ENCODE measurements at regions not wholly inside any gene's neighbourhood (a gene's known extent, or its start where the extent isn't known, plus 50 kb on each side); places are given as distances from the start of the nearest gene placed in this dataset.

DNA sequence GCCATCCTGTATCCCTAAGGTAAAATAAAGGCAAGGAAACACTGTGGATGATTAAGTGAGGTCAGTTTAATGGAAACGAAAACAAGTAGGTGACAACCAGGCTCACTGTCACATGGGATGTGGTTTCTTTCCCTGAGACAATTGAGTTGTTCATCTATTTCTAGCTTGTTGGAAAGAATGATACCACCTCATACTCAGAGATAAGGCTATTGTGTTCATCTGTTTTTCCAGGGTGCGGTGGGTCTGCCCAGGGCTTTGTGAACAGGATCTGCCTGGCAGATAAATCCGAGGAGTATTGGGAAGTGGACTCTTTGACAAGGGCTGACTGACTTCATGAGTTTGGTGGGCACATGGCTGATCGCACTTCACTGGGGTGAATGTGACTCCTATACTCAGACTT lies 80.8 kb upstream of the TIAM2 start (continued):
- TF ChIP-seq, protein P1, sequence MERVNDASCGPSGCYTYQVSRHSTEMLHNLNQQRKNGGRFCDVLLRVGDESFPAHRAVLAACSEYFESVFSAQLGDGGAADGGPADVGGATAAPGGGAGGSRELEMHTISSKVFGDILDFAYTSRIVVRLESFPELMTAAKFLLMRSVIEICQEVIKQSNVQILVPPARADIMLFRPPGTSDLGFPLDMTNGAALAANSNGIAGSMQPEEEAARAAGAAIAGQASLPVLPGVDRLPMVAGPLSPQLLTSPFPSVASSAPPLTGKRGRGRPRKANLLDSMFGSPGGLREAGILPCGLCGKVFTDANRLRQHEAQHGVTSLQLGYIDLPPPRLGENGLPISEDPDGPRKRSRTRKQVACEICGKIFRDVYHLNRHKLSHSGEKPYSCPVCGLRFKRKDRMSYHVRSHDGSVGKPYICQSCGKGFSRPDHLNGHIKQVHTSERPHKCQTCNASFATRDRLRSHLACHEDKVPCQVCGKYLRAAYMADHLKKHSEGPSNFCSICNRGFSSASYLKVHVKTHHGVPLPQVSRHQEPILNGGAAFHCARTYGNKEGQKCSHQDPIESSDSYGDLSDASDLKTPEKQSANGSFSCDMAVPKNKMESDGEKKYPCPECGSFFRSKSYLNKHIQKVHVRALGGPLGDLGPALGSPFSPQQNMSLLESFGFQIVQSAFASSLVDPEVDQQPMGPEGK (CRISPR knock-in tag; IDR thresholded peaks at IDR 0.05; ENCODE audit: borderline replicate concordance): no peak
- TF ChIP-seq ELF1 (tag; IDR thresholded peaks at IDR 0.05) (no peak), TRIM24 (IDR thresholded peaks at IDR 0.05) (no peak), POLR2AphosphoS5 (IDR thresholded peaks at IDR 0.05; ENCODE audit: control insufficient read depth, insufficient read depth, low read depth, low read length) (no peak), RBM34 (IDR thresholded peaks at IDR 0.05; ENCODE audit: borderline replicate concordance, insufficient read depth, low read length) (no peak), SUPT5H (IDR thresholded peaks at IDR 0.05) (no peak), ZNF778 (CRISPR knock-in tag; IDR thresholded peaks at IDR 0.05) (no peak)
- TF ChIP-seq, protein P2, sequence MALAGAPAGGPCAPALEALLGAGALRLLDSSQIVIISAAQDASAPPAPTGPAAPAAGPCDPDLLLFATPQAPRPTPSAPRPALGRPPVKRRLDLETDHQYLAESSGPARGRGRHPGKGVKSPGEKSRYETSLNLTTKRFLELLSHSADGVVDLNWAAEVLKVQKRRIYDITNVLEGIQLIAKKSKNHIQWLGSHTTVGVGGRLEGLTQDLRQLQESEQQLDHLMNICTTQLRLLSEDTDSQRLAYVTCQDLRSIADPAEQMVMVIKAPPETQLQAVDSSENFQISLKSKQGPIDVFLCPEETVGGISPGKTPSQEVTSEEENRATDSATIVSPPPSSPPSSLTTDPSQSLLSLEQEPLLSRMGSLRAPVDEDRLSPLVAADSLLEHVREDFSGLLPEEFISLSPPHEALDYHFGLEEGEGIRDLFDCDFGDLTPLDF (CRISPR knock-in tag; IDR thresholded peaks at IDR 0.05): no peak

DNA sequence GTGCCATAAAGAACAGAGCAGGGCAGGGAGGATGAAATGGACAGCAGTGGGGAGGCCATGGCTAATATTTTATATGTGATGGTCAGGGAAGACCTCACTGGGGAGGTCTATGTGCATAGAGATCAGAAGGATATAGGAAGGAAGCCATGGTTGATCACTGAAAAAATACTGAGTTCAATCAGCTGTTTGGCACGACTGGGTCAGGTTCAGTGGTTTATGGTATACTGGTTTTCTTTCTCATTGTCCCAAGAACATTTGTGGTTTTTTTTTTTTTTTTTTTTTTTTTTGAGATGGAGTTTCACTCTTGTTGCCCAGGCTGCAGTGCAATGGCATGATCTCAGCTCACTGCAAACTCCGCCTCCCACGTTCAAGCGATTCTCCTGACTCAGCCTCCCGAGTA lies 78.3 kb upstream of the TIAM2 start:
- CTCF ChIA-PET (ENCODE audit: low intra/inter-chr PET ratio): no interaction called here
- Histone ChIP-seq H3K27ac (ENCODE audit: extremely low read depth, low read depth, low read length) (no peak overlapping the region), H3K36me3 (ENCODE audit: control insufficient read depth, insufficient read depth, low read length) (no peaks in the 10 kb centered on the region), H3K4me2 (ENCODE audit: insufficient read depth, low read length) (no peak overlapping the region), H3K9me3 (replicated peaks; ENCODE audit: control insufficient read depth, insufficient read depth, low read depth, low read length) (no peaks in the 10 kb centered on the region), H2AFZ (ENCODE audit: low read depth, low read length) (no peak overlapping the region), H3K9ac (ENCODE audit: insufficient read depth in 1 of 2, low read depth in 2 of 2, low read length in 2 of 2) (no peak overlapping the region), H3K4me1 (replicated peaks in 1 of 2; ENCODE audit: control insufficient read depth in 2 of 2, insufficient read depth in 2 of 2, low read length in 2 of 2) (no peaks in the 10 kb centered on the region), H3K9me1 (ENCODE audit: control insufficient read depth, insufficient read depth, low read length) (no peaks in the 10 kb centered on the region), H3K27me3 (ENCODE audit: control insufficient read depth in 2 of 2, insufficient read depth in 2 of 2, low read length in 2 of 2) (no peaks in the 10 kb centered on the region), H4K20me1 (replicated peaks; ENCODE audit: control insufficient read depth, insufficient read depth, low read length) (no peaks in the 10 kb centered on the region), H3K79me2 (ENCODE audit: control insufficient read depth, insufficient read depth, low read length) (no peaks in the 10 kb centered on the region), H3K4me3 (no peak overlapping the region)
- 13% methylated on average over 2 of the region's 5 CpGs for WGBS (ENCODE audit: insufficient coverage, low coverage, missing lambda C conversion rate)
- no TSS peak for BruUV-seq (replicated peaks)
- no peak for FAIRE-seq
- POLR2A ChIA-PET: interaction anchor here (0.7 to 0.9 kb wide), 2 partner anchors 22 to 46 kb away, joined by 3 read pairs; no protein-coding TSS in a partner anchor
- intact Hi-C loops (cut with micrococcal nuclease): no loop called here
- no peak for DNase-seq (ENCODE audit: extremely low read depth in 1 of 4, low spot score in 3 of 4)
- no peak for ATAC-seq
- in situ Hi-C loops (cut with MboI): no loop called here
- TF ChIP-seq ZNF79 (CRISPR knock-in tag; IDR thresholded peaks at IDR 0.05; ENCODE audit: low read depth): no peak
- TF ChIP-seq, protein P3, sequence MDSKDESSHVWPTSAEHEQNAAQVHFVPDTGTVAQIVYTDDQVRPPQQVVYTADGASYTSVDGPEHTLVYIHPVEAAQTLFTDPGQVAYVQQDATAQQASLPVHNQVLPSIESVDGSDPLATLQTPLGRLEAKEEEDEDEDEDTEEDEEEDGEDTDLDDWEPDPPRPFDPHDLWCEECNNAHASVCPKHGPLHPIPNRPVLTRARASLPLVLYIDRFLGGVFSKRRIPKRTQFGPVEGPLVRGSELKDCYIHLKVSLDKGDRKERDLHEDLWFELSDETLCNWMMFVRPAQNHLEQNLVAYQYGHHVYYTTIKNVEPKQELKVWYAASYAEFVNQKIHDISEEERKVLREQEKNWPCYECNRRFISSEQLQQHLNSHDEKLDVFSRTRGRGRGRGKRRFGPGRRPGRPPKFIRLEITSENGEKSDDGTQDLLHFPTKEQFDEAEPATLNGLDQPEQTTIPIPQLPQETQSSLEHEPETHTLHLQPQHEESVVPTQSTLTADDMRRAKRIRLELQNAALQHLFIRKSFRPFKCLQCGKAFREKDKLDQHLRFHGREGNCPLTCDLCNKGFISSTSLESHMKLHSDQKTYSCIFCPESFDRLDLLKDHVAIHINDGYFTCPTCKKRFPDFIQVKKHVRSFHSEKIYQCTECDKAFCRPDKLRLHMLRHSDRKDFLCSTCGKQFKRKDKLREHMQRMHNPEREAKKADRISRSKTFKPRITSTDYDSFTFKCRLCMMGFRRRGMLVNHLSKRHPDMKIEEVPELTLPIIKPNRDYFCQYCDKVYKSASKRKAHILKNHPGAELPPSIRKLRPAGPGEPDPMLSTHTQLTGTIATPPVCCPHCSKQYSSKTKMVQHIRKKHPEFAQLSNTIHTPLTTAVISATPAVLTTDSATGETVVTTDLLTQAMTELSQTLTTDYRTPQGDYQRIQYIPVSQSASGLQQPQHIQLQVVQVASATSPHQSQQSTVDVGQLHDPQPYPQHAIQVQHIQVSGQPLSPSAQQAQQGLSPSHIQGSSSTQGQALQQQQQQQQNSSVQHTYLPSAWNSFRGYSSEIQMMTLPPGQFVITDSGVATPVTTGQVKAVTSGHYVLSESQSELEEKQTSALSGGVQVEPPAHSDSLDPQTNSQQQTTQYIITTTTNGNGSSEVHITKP (IDR thresholded peaks at IDR 0.05; ENCODE audit: partially characterized antibody): no peak
- TF ChIP-seq CHD4 (IDR thresholded peaks at IDR 0.05; ENCODE audit: insufficient read depth, insufficient replicate concordance, low read depth, low read length, poor library complexity, severe bottlenecking): no peak
- TF ChIP-seq BCOR (IDR thresholded peaks at IDR 0.05): no peak
- no peak for TF ChIP-seq ZNF584 (CRISPR knock-in tag; IDR thresholded peaks at IDR 0.05; ENCODE audit: low read depth)
- TF ChIP-seq GATA2 (CRISPR knock-in tag; IDR thresholded peaks at IDR 0.05): no peak
- TF ChIP-seq ZNF75A (CRISPR knock-in tag; IDR thresholded peaks at IDR 0.05): no peak

Measured in K562 (cell line).